NCI-H446 treated with DMSO at 0.1 percent for 48 hours (cell line): ENCODE measurements at regions not wholly inside any gene's neighbourhood (a gene's known extent, or its start where the extent isn't known, plus 50 kb on each side); places are given as distances from the start of the nearest gene placed in this dataset.
"Not testable (repeated sequence)": the region's sequence is repeated elsewhere in the genome, so short reads cannot be mapped to it uniquely, and the experiment has no call there.

Source experiments
- DNase-seq: peaks from one replicate; lab custom pipeline; 2025; lab: John Stamatoyannopoulos, UW

GRCh38 chr17:52885882-52886281, 727.4 kb upstream of the CA10 start:
- DNase-seq: no peak

- not testable (repeated sequence) for DNase-seq
Observed at GRCh38 chr17:52883907-52884491, 725.5 kb upstream of the CA10 start.

- DNase-seq: not testable (repeated sequence)
Observed at GRCh38 chr17:52846767-52847166, 688.3 kb upstream of the CA10 start.

- DNase-seq: no peak
Observed at GRCh38 chr17:52841971-52842370, 683.5 kb upstream of the CA10 start.

GRCh38 chr17:52837492-52837891, 679.0 kb upstream of the CA10 start:
- no peak for DNase-seq

GRCh38 chr17:52831536-52831935, 673.0 kb upstream of the CA10 start:
- DNase-seq: no peak

- no peak for DNase-seq
Observed at GRCh38 chr17:52828621-52829020, 670.1 kb upstream of the CA10 start.

GRCh38 chr17:52827526-52827925, 669.0 kb upstream of the CA10 start:
- DNase-seq: no peak

GRCh38 chr17:52824542-52824941, 666.0 kb upstream of the CA10 start:
- no peak for DNase-seq

- no peak for DNase-seq
Observed at GRCh38 chr17:52823155-52823554, 664.6 kb upstream of the CA10 start.

GRCh38 chr17:52790359-52790955, 631.9 kb upstream of the CA10 start:
- DNase-seq: no peak

- DNase-seq: no peak
Observed at GRCh38 chr17:52789829-52790228, 631.3 kb upstream of the CA10 start.

- DNase-seq: no peak
Observed at GRCh38 chr17:52776234-52776633, 617.7 kb upstream of the CA10 start.

GRCh38 chr17:52762794-52763167, 604.3 kb upstream of the CA10 start:
- DNase-seq: no peak

GRCh38 chr17:52762147-52762793, 603.8 kb upstream of the CA10 start:
- no peak for DNase-seq

GRCh38 chr17:52759864-52760263, 601.4 kb upstream of the CA10 start:
- no peak for DNase-seq

- DNase-seq: no peak
Observed at GRCh38 chr17:52758481-52758880, 600.0 kb upstream of the CA10 start.

- DNase-seq: no peak
Observed at GRCh38 chr17:52756746-52757145, 598.2 kb upstream of the CA10 start.

- no peak for DNase-seq
Observed at GRCh38 chr17:52754838-52755237, 596.3 kb upstream of the CA10 start.

- DNase-seq: no peak
Observed at GRCh38 chr17:52751051-52751450, 592.5 kb upstream of the CA10 start.

GRCh38 chr17:52744179-52744578, 585.7 kb upstream of the CA10 start:
- no peak for DNase-seq

- DNase-seq: no peak
Observed at GRCh38 chr17:52740006-52740405, 581.5 kb upstream of the CA10 start.

- no peak for DNase-seq
Observed at GRCh38 chr17:52738791-52739190, 580.3 kb upstream of the CA10 start.

GRCh38 chr17:52737071-52737470, 578.6 kb upstream of the CA10 start:
- DNase-seq: no peak
